IPS DF 6.9 (cell line): ENCODE measurements at regions not wholly inside any gene's neighbourhood (a gene's known extent, or its start where the extent isn't known, plus 50 kb on each side); places are given as distances from the start of the nearest gene placed in this dataset.

Experiments used
- DNase-seq: peaks from one replicate; pipeline ENCODE4 v3.0.0-alpha.2; 2013; ENCODE audit warnings: low read depth, low spot score
- H3K27ac ChIP-seq: one replicate; pipeline ENCODE4 v1.5.1; 2013; ENCODE audit warnings: low read length, control low read depth
- H3K27me3 ChIP-seq: 2 replicates; pipeline ENCODE4 v1.6.1; 2013; ENCODE audit warnings: mild to moderate bottlenecking, low read length; ENCODE audit not compliant: control insufficient read depth, insufficient read depth
- H3K36me3 ChIP-seq: 2 replicates; pipeline ENCODE4 v1.6.1; 2013; ENCODE audit warnings: low read length; ENCODE audit not compliant: control insufficient read depth, insufficient read depth
- H3K4me1 ChIP-seq: 2 replicates; pipeline ENCODE4 v1.6.1; 2013; ENCODE audit warnings: low read length; ENCODE audit not compliant: control insufficient read depth, insufficient read depth
- H3K4me3 ChIP-seq: 2 replicates; pipeline ENCODE4 v1.5.1; 2013; ENCODE audit warnings: mild to moderate bottlenecking, low read length
- H3K9me3 ChIP-seq: 2 replicates; pipeline ENCODE4 v1.6.1; 2013; ENCODE audit warnings: low read length, inconsistent platforms; ENCODE audit not compliant: control insufficient read depth, insufficient read depth
- WGBS: extraction: QIAGEN DNeasy Blood & Tissue Kit; methylation state at CpG from one replicate; pipeline ENCODE4 v1.1.7; 2013; ENCODE audit warnings: mixed read lengths, missing lambda C conversion rate; ENCODE audit not compliant: insufficient read length, insufficient coverage; 5-methylcytosine and 5-hydroxymethylcytosine counted together

GRCh38 chr14:28690029-28690692, 76.4 kb upstream of the FOXG1 start:
- DNase-seq, result no peak
- Histone ChIP-seq H3K4me3 (no peak overlapping the region), H3K36me3 (no peaks in the 10 kb centered on the region), H3K27ac (no peak overlapping the region), H3K9me3 (no peaks in the 10 kb centered on the region), H3K27me3 (no peaks in the 10 kb centered on the region), H3K4me1 (no peaks in the 10 kb centered on the region)

GRCh38 chr14:28695109-28695508, 71.5 kb upstream of the FOXG1 start:
- Histone ChIP-seq H3K36me3 (no peaks in the 10 kb centered on the region), H3K4me3 (no peak overlapping the region), H3K27ac (no peak overlapping the region)

GRCh38 chr14:28701733-28702132, 64.9 kb upstream of the FOXG1 start:
- WGBS, result no CpG with 5 or more reads among the region's 2 CpGs
- Histone ChIP-seq H3K27me3 (no peaks in the 10 kb centered on the region), H3K9me3 (no peaks in the 10 kb centered on the region), H3K36me3 (no peaks in the 10 kb centered on the region), H3K27ac (no peak overlapping the region), H3K4me3 (no peak overlapping the region), H3K4me1 (no peaks in the 10 kb centered on the region)
- no peak for DNase-seq

More at GRCh38 chr14:28695109-28695508, 71.5 kb upstream of the FOXG1 start:
- no peak for DNase-seq
- H3K9me3 ChIP-seq, result no peaks in the 10 kb centered on the region
- H3K4me1 ChIP-seq, result no peaks in the 10 kb centered on the region
- H3K27me3 ChIP-seq, result no peaks in the 10 kb centered on the region

GRCh38 chr14:28703482-28703881, 63.1 kb upstream of the FOXG1 start:
- H3K4me3 ChIP-seq, result no peak overlapping the region
- no peak overlapping the region for H3K27ac ChIP-seq
- no peaks in the 10 kb centered on the region for H3K36me3 ChIP-seq
- WGBS, result no CpG with 5 or more reads among the region's 4 CpGs
- no peaks in the 10 kb centered on the region for H3K4me1 ChIP-seq
- DNase-seq, result no peak
- no peaks in the 10 kb centered on the region for H3K27me3 ChIP-seq
- no peaks in the 10 kb centered on the region for H3K9me3 ChIP-seq

GRCh38 chr14:28704153-28704552, 62.4 kb upstream of the FOXG1 start:
- Histone ChIP-seq H3K9me3 (no peaks in the 10 kb centered on the region), H3K4me1 (no peaks in the 10 kb centered on the region), H3K36me3 (no peaks in the 10 kb centered on the region), H3K27me3 (no peaks in the 10 kb centered on the region), H3K27ac (no peak overlapping the region), H3K4me3 (no peak overlapping the region)
- DNase-seq, result no peak

- H3K9me3 ChIP-seq, result no peaks in the 10 kb centered on the region
- no peaks in the 10 kb centered on the region for H3K36me3 ChIP-seq
- no CpG with 5 or more reads among the region's 2 CpGs for WGBS
- H3K27me3 ChIP-seq, result no peaks in the 10 kb centered on the region
- no peak overlapping the region for H3K4me3 ChIP-seq
- no peaks in the 10 kb centered on the region for H3K4me1 ChIP-seq
- no peak for DNase-seq
- no peak overlapping the region for H3K27ac ChIP-seq
These were observed 58.8 kb upstream of the FOXG1 start for GRCh38 chr14:28707814-28708213.

GRCh38 chr14:28709571-28710305, 56.8 kb upstream of the FOXG1 start:
- no peak overlapping the region for H3K4me3 ChIP-seq
- H3K36me3 ChIP-seq, result no peaks in the 10 kb centered on the region
- H3K27ac ChIP-seq, result no peak overlapping the region
- no peaks in the 10 kb centered on the region for H3K4me1 ChIP-seq
- H3K27me3 ChIP-seq, result no peaks in the 10 kb centered on the region
- DNase-seq, result no peak
- no CpG with 5 or more reads among the region's 2 CpGs for WGBS
- no peaks in the 10 kb centered on the region for H3K9me3 ChIP-seq
